ENCODE measurements at regions not wholly inside any gene's neighbourhood (a gene's known extent, or its start where the extent isn't known, plus 50 kb on each side); places are given as distances from the start of the nearest gene placed in this dataset.
A peak's percentile ranks its signal among the peaks of the same experiment; 100 is the strongest.

- DNase-seq (ENCODE audit: low read depth) = no peak
Observed at GRCh38 chr19:32202244-32202643, 143.2 kb upstream of the ZNF507 start.

- no peak for DNase-seq (ENCODE audit: low read depth)
Observed at GRCh38 chr19:32203161-32203560, 142.2 kb upstream of the ZNF507 start.

- DNase-seq (ENCODE audit: low read depth) = no peak
Observed at GRCh38 chr19:32206065-32206464, 139.3 kb upstream of the ZNF507 start.

- DNase-seq (ENCODE audit: low read depth) = no peak
Observed at GRCh38 chr19:32208060-32208459, 137.3 kb upstream of the ZNF507 start.

- no peak for DNase-seq (ENCODE audit: low read depth)
Observed at GRCh38 chr19:32219392-32219791, 126.0 kb upstream of the ZNF507 start.

GRCh38 chr19:32219881-32220472 lies 125.4 kb upstream of the ZNF507 start:
- no peak for DNase-seq (ENCODE audit: low read depth)

GRCh38 chr19:32220951-32221350 lies 124.5 kb upstream of the ZNF507 start:
- no peak for DNase-seq (ENCODE audit: low read depth)

- no peak for DNase-seq (ENCODE audit: low read depth)
Observed at GRCh38 chr19:32222556-32222955, 122.9 kb upstream of the ZNF507 start.

GRCh38 chr19:32223106-32223505 lies 122.3 kb upstream of the ZNF507 start:
- DNase-seq (ENCODE audit: low read depth) = no peak

GRCh38 chr19:32223595-32224370 lies 121.6 kb upstream of the ZNF507 start:
- DNase-seq (ENCODE audit: low read depth) = no peak

GRCh38 chr19:32224371-32225244 lies 120.8 kb upstream of the ZNF507 start:
- DNase-seq (ENCODE audit: low read depth) = peak; percentile 4

GRCh38 chr19:32227561-32228165 lies 117.7 kb upstream of the ZNF507 start:
- no peak for DNase-seq (ENCODE audit: low read depth)

GRCh38 chr19:32230441-32230840 lies 115.0 kb upstream of the ZNF507 start:
- no peak for DNase-seq (ENCODE audit: low read depth)

- no peak for DNase-seq (ENCODE audit: low read depth)
Observed at GRCh38 chr19:32231020-32231419, 114.4 kb upstream of the ZNF507 start.

GRCh38 chr19:32231691-32232090 lies 113.7 kb upstream of the ZNF507 start:
- no peak for DNase-seq (ENCODE audit: low read depth)

- DNase-seq (ENCODE audit: low read depth) = no peak
Observed at GRCh38 chr19:32232449-32232848, 113.0 kb upstream of the ZNF507 start.

GRCh38 chr19:32233091-32233490 lies 112.3 kb upstream of the ZNF507 start:
- no peak for DNase-seq (ENCODE audit: low read depth)

GRCh38 chr19:32233885-32234284 lies 111.5 kb upstream of the ZNF507 start:
- no peak for DNase-seq (ENCODE audit: low read depth)

GRCh38 chr19:32234663-32235217 lies 110.7 kb upstream of the ZNF507 start:
- DNase-seq (ENCODE audit: low read depth) = no peak

GRCh38 chr19:32238076-32238475 lies 107.3 kb upstream of the ZNF507 start:
- DNase-seq (ENCODE audit: low read depth) = no peak

GRCh38 chr19:32240316-32240715 lies 105.1 kb upstream of the ZNF507 start:
- DNase-seq (ENCODE audit: low read depth) = no peak

GRCh38 chr19:32241306-32241705 lies 104.1 kb upstream of the ZNF507 start:
- DNase-seq (ENCODE audit: low read depth) = no peak

Data from renal cortical epithelial cell (primary cell).